ENCODE measurements at regions not wholly inside any gene's neighbourhood (a gene's known extent, or its start where the extent isn't known, plus 50 kb on each side); places are given as distances from the start of the nearest gene placed in this dataset.

DNA sequence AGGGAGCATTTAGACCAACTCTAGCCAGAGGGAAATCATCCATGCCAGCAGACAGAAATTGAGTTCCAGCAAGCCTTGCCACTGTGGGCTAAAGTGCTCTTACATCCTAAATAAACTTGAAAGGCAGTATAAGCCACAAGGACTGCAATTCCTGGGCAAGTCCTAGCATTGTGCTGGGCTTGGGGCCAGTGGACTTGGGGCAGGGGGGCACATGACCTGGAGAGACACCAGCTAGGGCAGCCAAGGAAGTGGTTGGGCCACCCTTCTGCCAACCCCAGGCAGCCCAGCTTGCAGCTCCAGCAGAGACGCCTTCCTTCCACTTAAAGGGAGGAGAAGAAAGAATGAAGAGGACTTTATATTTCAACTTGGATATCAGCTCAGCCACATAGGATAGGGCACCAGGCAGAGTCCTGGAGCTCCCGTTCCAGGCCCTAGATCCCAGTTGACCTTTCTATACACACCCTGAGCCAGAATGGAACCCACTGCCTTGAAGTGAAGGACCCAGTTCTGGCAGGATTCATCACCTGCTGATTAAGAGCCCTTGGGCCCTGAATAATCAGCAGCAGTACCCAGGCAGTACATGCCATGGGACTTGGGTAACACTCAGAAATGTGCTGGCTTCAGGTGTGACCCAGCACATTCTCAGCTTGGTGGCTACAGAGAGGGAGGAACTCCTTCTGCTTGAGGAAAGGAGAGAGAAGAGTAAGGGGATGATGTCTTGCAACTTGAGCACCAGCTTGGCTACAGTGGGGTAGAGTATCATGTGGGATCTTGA is 153.0 kb downstream of the GNAI1 start:
- no peak overlapping the region for H3K4me3 Mint-ChIP-seq
- DNase-seq: no peak
- TF ChIP-seq, protein P1, sequence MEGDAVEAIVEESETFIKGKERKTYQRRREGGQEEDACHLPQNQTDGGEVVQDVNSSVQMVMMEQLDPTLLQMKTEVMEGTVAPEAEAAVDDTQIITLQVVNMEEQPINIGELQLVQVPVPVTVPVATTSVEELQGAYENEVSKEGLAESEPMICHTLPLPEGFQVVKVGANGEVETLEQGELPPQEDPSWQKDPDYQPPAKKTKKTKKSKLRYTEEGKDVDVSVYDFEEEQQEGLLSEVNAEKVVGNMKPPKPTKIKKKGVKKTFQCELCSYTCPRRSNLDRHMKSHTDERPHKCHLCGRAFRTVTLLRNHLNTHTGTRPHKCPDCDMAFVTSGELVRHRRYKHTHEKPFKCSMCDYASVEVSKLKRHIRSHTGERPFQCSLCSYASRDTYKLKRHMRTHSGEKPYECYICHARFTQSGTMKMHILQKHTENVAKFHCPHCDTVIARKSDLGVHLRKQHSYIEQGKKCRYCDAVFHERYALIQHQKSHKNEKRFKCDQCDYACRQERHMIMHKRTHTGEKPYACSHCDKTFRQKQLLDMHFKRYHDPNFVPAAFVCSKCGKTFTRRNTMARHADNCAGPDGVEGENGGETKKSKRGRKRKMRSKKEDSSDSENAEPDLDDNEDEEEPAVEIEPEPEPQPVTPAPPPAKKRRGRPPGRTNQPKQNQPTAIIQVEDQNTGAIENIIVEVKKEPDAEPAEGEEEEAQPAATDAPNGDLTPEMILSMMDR (IDR thresholded peaks at IDR 0.05): no peak
- no peaks in the 10 kb centered on the region for H3K27me3 Mint-ChIP-seq (ENCODE audit: insufficient read depth)
- peaks cover 8% of the 10 kb centered on the region; the same call in 1 of the 2 replicates for H3K36me3 Mint-ChIP-seq (ENCODE audit: low read depth)
- H3K27ac Mint-ChIP-seq: peak overlapping the region; percentile 45; the same call in 1 of the 2 replicates
- H3K4me1 Mint-ChIP-seq (ENCODE audit: low read depth): peaks cover 29% of the 10 kb centered on the region
- peaks cover 6% of the 10 kb centered on the region for H3K9me3 Mint-ChIP-seq

DNA sequence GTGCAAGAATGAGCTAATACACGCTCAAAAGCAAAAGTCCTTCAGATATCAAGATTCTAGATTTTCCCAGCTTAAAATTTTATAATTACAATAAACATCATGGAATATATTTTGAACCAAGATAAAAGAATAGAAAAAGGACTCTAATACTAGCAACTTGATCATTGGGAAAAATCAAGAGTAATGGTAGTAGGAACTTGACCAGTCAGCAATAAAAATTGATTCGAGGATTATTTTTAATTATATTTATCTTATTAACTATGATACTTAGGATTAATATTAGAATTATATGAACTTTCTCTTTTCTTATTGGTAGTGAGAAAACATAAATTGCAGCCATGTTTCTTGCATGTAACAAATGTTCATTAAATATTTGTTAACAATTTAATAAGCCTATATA is 152.0 kb downstream of the GNAI1 start:
- Mint-ChIP-seq H3K4me3 (no peak overlapping the region), H3K36me3 (ENCODE audit: low read depth) (peaks cover 4% of the 10 kb centered on the region; the same call in 1 of the 2 replicates), H3K4me1 (ENCODE audit: low read depth) (peaks cover 29% of the 10 kb centered on the region), H3K27ac (no peak overlapping the region), H3K9me3 (peaks cover 3% of the 10 kb centered on the region), H3K27me3 (ENCODE audit: insufficient read depth) (no peaks in the 10 kb centered on the region)
- DNase-seq: no peak
- TF ChIP-seq, protein P1 (IDR thresholded peaks at IDR 0.05): no peak

DNA sequence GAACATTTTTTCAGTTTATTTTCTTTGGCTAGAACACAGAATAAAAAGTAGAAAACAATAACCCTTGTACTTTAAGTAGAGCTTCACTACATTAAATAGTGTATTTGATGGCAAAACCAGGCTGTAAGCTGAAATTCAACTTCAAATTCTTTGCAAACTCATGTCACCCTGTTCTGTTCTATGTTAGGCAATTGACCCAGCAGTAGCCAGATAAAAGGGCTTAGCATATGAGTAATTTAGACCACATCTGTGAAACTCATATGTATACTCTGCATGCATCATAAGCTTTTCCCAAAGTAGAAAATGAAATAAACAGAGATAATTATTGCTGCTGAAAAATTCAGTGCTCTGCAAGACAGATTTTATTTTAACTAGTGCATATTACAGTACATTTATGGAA is 150.2 kb downstream of the GNAI1 start:
- Mint-ChIP-seq H3K4me1 (ENCODE audit: low read depth) (peaks cover 29% of the 10 kb centered on the region), H3K4me3 (no peak overlapping the region), H3K27me3 (ENCODE audit: insufficient read depth) (no peaks in the 10 kb centered on the region), H3K36me3 (ENCODE audit: low read depth) (no peaks in the 10 kb centered on the region), H3K9me3 (no peaks in the 10 kb centered on the region), H3K27ac (no peak overlapping the region)
- DNase-seq: peak; percentile 76
- TF ChIP-seq, protein P1 (IDR thresholded peaks at IDR 0.05): no peak

DNA sequence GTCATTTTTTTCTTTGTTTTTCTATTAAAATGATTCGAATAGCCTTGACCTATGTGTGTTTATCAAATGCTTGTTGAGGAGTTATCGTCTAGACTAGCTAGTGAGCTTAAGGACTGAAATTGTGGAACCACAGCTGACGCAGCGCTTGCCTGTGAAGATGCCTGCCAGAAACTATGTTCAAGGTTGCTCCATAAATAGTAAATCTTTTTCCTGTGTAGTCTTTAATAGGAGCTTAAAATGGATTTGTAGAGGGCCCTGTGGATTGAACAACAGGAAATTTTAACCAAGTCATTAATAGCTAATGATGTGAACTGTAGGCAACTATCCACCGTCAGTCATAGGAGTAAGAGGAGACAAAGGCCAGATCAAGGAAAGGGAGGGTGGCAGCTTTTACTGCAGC is 145.1 kb downstream of the GNAI1 start:
- no peak for DNase-seq
- Mint-ChIP-seq H3K36me3 (ENCODE audit: low read depth) (no peaks in the 10 kb centered on the region), H3K27ac (no peak overlapping the region), H3K4me3 (no peak overlapping the region), H3K9me3 (no peaks in the 10 kb centered on the region), H3K27me3 (ENCODE audit: insufficient read depth) (no peaks in the 10 kb centered on the region), H3K4me1 (ENCODE audit: low read depth) (peaks cover 41% of the 10 kb centered on the region)
- TF ChIP-seq, protein P1 (IDR thresholded peaks at IDR 0.05): no peak

DNA sequence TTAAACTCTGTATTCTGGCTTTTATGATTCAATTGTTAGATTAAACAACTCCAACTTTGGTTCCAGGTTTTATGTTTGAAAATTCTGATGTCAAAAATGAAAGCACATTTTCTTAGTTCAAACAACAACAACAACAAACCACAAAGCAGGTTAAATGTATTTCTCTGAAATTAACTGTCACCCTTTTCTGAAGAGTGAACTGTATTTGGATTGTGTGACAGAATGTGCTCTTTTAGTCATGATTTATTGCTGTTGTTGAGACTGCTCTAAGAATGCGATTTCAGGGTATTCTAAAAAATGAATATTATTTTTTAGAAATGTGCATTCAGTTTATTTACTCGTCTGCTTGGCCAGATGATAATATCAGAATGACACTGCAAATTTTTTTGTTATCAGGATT is 144.1 kb downstream of the GNAI1 start:
- H3K4me1 Mint-ChIP-seq (ENCODE audit: low read depth): peaks cover 49% of the 10 kb centered on the region
- TF ChIP-seq, protein P1 (IDR thresholded peaks at IDR 0.05): no peak
- no peak for DNase-seq
- peak overlapping the region; percentile 11; the same call in 1 of the 2 replicates for H3K4me3 Mint-ChIP-seq
- no peaks in the 10 kb centered on the region for H3K27me3 Mint-ChIP-seq (ENCODE audit: insufficient read depth)
- H3K27ac Mint-ChIP-seq: peak overlapping the region; percentile 83; the same call in 1 of the 2 replicates
- no peaks in the 10 kb centered on the region for H3K36me3 Mint-ChIP-seq (ENCODE audit: low read depth)
- no peaks in the 10 kb centered on the region for H3K9me3 Mint-ChIP-seq
